ENCODE measurements at regions not wholly inside any gene's neighbourhood (a gene's known extent, or its start where the extent isn't known, plus 50 kb on each side); places are given as distances from the start of the nearest gene placed in this dataset.

- Mint-ChIP-seq H3K36me3 (ENCODE audit: low read depth) (peaks cover 3% of the 10 kb centered on the region), H3K9me3 (peaks cover 7% of the 10 kb centered on the region), H3K4me3 (no peak overlapping the region), H3K4me1 (ENCODE audit: low read depth) (no peaks in the 10 kb centered on the region), H3K27me3 (ENCODE audit: insufficient read depth) (peaks cover 2% of the 10 kb centered on the region), H3K27ac (no peak overlapping the region)
- intact Hi-C loops (cut with micrococcal nuclease): no loop called here
- DNase-seq (ENCODE audit: low spot score): no peak
These were observed 373.1 kb downstream of the ETS1 start for GRCh38 chr11:128214263-128214662.

DNA sequence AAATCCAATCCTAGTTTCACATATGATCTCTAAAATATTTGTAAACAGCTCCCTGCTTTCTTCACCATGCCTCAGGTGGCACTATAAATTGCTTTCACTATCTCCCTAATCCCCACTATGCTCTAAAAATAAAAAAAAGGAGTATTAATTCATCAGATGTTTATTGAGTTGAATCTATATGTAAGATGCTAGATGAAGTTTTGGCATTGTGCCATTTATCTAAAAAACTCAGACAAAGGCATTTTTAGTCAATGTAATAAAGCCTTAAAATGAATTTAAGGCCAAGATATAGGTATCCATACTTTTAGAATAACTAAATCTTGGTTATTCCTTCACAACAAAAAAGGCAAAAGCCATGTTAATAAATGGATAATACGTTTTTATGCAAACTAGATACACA, 373.9 kb downstream of the ETS1 start:
- intact Hi-C loops (cut with micrococcal nuclease): no loop called here
- peaks cover 3% of the 10 kb centered on the region for H3K36me3 Mint-ChIP-seq (ENCODE audit: low read depth)
- no peak for DNase-seq (ENCODE audit: low spot score)

GRCh38 chr11:128212324-128212723, 375.0 kb downstream of the ETS1 start:
- Mint-ChIP-seq H3K27ac (no peak overlapping the region), H3K9me3 (peaks cover 13% of the 10 kb centered on the region), H3K27me3 (ENCODE audit: insufficient read depth) (peaks cover 2% of the 10 kb centered on the region), H3K36me3 (ENCODE audit: low read depth) (peaks cover 3% of the 10 kb centered on the region), H3K4me3 (no peak overlapping the region), H3K4me1 (ENCODE audit: low read depth) (no peaks in the 10 kb centered on the region)
- DNase-seq (ENCODE audit: low spot score): no peak
- intact Hi-C loops (cut with micrococcal nuclease): no loop called here

More for the DNA sequence above, 373.9 kb downstream of the ETS1 start:
- H3K9me3 Mint-ChIP-seq: peaks cover 7% of the 10 kb centered on the region
- H3K4me1 Mint-ChIP-seq (ENCODE audit: low read depth): no peaks in the 10 kb centered on the region
- H3K4me3 Mint-ChIP-seq: no peak overlapping the region
- H3K27ac Mint-ChIP-seq: no peak overlapping the region
- H3K27me3 Mint-ChIP-seq (ENCODE audit: insufficient read depth): peaks cover 2% of the 10 kb centered on the region

DNA sequence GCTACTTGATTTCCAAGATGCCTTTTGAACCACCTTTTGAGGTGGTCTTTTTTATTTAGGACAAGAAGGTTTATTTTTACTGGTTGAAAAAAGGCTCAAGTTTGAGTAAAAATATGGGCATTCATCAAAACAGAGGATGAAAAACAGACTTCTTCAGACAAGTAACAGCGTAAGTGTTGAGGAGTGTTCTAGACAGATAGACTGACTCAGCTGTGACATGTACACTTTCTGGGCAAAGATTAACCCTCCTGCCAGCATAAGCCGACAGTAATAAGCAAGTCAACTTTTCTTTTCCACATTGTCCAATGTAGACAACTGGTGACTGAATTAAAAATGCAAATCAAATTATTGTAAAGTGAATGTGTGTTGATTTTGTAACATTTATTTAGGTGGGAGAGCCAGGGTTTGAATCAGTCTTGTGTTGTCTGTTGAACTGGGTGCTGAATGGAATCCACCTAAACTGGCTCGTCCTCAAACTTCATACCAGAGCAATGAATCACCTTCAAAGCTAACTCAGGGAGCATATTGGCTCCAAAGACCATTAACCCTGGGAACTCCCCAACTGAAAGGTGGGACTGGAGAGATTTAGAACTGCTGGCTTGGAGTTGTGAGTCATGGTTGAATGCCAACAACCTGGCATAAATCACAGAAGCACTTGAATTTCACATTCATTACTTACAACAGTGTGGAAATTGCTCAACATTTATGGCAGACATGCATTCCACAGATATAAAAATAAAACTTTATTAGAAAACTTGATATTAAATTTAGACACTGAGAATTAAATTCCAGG, 377.0 kb downstream of the ETS1 start:
- no peaks in the 10 kb centered on the region for H3K27me3 Mint-ChIP-seq (ENCODE audit: insufficient read depth)
- DNase-seq (ENCODE audit: low spot score): no peak
- H3K27ac Mint-ChIP-seq: no peak overlapping the region
- peaks cover 20% of the 10 kb centered on the region for H3K9me3 Mint-ChIP-seq
- peaks cover 8% of the 10 kb centered on the region for H3K4me1 Mint-ChIP-seq (ENCODE audit: low read depth)
- H3K36me3 Mint-ChIP-seq (ENCODE audit: low read depth): peaks cover 5% of the 10 kb centered on the region
- intact Hi-C loops (cut with micrococcal nuclease): no loop called here
- H3K4me3 Mint-ChIP-seq: no peak overlapping the region

GRCh38 chr11:128209138-128209435, 378.3 kb downstream of the ETS1 start:
- DNase-seq (ENCODE audit: low spot score): no peak
- H3K27me3 Mint-ChIP-seq (ENCODE audit: insufficient read depth): no peaks in the 10 kb centered on the region
- H3K27ac Mint-ChIP-seq: no peak overlapping the region
- peaks cover 5% of the 10 kb centered on the region for H3K36me3 Mint-ChIP-seq (ENCODE audit: low read depth)
- peaks cover 8% of the 10 kb centered on the region for H3K4me1 Mint-ChIP-seq (ENCODE audit: low read depth)
- H3K9me3 Mint-ChIP-seq: peaks cover 20% of the 10 kb centered on the region
- no peak overlapping the region for H3K4me3 Mint-ChIP-seq
- intact Hi-C loops (cut with micrococcal nuclease): no loop called here

GRCh38 chr11:128208329-128209137, 378.8 kb downstream of the ETS1 start:
- no peak overlapping the region for H3K27ac Mint-ChIP-seq
- H3K4me1 Mint-ChIP-seq (ENCODE audit: low read depth): peaks cover 8% of the 10 kb centered on the region
- H3K36me3 Mint-ChIP-seq (ENCODE audit: low read depth): peaks cover 5% of the 10 kb centered on the region
- H3K9me3 Mint-ChIP-seq: peaks cover 20% of the 10 kb centered on the region
- intact Hi-C loops (cut with micrococcal nuclease): no loop called here
- H3K27me3 Mint-ChIP-seq (ENCODE audit: insufficient read depth): no peaks in the 10 kb centered on the region
- no peak for DNase-seq (ENCODE audit: low spot score)
- H3K4me3 Mint-ChIP-seq: no peak overlapping the region

DNA sequence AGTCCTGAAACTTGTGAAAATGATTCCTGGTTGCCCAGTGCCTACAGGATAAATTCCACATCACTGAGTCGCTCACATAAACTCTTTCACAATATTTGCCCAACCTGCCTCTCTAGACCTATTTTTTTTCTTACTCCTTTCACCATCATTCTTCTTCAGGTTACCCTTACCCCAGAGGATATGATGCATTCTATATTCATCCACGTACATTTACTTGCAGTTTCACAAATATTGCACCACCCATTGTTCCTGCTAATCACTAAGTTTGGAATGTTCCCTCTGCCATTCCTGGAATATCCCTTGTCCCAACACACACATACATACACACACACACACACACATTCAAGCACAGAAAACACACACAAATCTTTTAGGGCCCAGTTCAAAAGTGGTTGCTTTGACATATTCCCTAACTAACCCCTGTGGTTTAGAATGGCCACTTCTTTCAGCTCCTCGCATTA, 379.5 kb downstream of the ETS1 start:
- Mint-ChIP-seq H3K27ac (no peak overlapping the region), H3K9me3 (peaks cover 16% of the 10 kb centered on the region), H3K4me1 (ENCODE audit: low read depth) (peaks cover 8% of the 10 kb centered on the region), H3K4me3 (no peak overlapping the region), H3K36me3 (ENCODE audit: low read depth) (peaks cover 5% of the 10 kb centered on the region), H3K27me3 (ENCODE audit: insufficient read depth) (no peaks in the 10 kb centered on the region)
- DNase-seq (ENCODE audit: low spot score): no peak
- intact Hi-C loops (cut with micrococcal nuclease): no loop called here

DNA sequence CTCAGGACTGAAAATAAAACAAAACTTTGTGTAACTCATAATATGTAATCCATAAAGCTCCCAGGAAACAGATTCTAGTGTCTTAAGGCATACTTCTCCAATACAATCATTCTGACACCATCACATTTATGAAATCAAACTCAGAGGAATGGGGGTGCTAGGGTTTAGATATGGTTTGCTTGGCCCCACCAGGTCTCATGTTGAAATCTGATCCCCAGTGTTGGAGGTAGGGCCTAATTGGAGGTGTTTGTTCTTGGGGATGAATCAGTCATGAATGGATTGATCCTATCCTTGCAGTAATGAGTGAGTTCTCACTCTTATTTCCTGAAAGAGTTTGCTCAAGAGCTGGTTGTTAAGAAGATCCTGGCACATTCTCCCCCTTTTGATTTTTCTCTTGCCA, 380.9 kb downstream of the ETS1 start:
- Mint-ChIP-seq H3K9me3 (peaks cover 16% of the 10 kb centered on the region), H3K27me3 (ENCODE audit: insufficient read depth) (no peaks in the 10 kb centered on the region), H3K4me3 (no peak overlapping the region), H3K27ac (no peak overlapping the region), H3K4me1 (ENCODE audit: low read depth) (peaks cover 12% of the 10 kb centered on the region), H3K36me3 (ENCODE audit: low read depth) (peaks cover 5% of the 10 kb centered on the region)
- no peak for DNase-seq (ENCODE audit: low spot score)
- intact Hi-C loops (cut with micrococcal nuclease): no loop called here

GRCh38 chr11:128205796-128206195, 381.6 kb downstream of the ETS1 start:
- H3K36me3 Mint-ChIP-seq (ENCODE audit: low read depth): peaks cover 5% of the 10 kb centered on the region
- DNase-seq (ENCODE audit: low spot score): no peak
- no peaks in the 10 kb centered on the region for H3K27me3 Mint-ChIP-seq (ENCODE audit: insufficient read depth)
- H3K4me3 Mint-ChIP-seq: no peak overlapping the region
- no peak overlapping the region for H3K27ac Mint-ChIP-seq
- intact Hi-C loops (cut with micrococcal nuclease): no loop called here
- H3K9me3 Mint-ChIP-seq: peaks cover 16% of the 10 kb centered on the region
- H3K4me1 Mint-ChIP-seq (ENCODE audit: low read depth): peaks cover 18% of the 10 kb centered on the region

- intact Hi-C loops (cut with micrococcal nuclease): no loop called here
- Mint-ChIP-seq H3K27me3 (ENCODE audit: insufficient read depth) (no peaks in the 10 kb centered on the region), H3K36me3 (ENCODE audit: low read depth) (peaks cover 5% of the 10 kb centered on the region), H3K27ac (no peak overlapping the region), H3K4me3 (no peak overlapping the region), H3K4me1 (ENCODE audit: low read depth) (peaks cover 19% of the 10 kb centered on the region), H3K9me3 (peaks cover 16% of the 10 kb centered on the region)
- no peak for DNase-seq (ENCODE audit: low spot score)
These were observed 382.5 kb downstream of the ETS1 start for GRCh38 chr11:128204898-128205297.

DNA sequence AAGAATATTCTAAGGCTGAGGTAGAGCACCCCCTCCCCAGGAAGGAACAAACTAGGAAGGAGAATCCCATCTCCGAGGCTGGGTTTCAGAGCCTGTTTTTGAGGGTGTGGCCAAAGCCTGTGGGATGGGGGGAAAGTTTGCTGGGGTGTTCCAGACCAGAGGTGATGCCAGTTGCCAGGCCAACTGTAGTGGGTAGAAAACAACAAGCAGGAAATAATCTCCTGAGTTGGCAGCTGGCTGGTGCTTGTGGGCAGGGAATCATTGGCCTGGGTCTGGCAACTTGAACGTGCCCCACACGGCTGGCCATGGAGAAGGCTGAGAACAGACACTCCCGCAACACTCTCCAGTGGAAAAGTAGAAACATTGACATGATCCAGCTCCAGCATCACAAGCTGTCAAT, 385.6 kb downstream of the ETS1 start:
- H3K27ac Mint-ChIP-seq: no peak overlapping the region

GRCh38 chr11:128201009-128201408, 386.3 kb downstream of the ETS1 start:
- Mint-ChIP-seq H3K9me3 (peaks cover 1% of the 10 kb centered on the region), H3K27me3 (ENCODE audit: insufficient read depth) (no peaks in the 10 kb centered on the region), H3K4me3 (no peak overlapping the region), H3K36me3 (ENCODE audit: low read depth) (peaks cover 2% of the 10 kb centered on the region), H3K4me1 (ENCODE audit: low read depth) (peaks cover 24% of the 10 kb centered on the region), H3K27ac (no peak overlapping the region)
- intact Hi-C loops (cut with micrococcal nuclease): no loop called here
- DNase-seq (ENCODE audit: low spot score): no peak

More for the DNA sequence above, 385.6 kb downstream of the ETS1 start:
- Mint-ChIP-seq H3K27me3 (ENCODE audit: insufficient read depth) (no peaks in the 10 kb centered on the region), H3K4me1 (ENCODE audit: low read depth) (peaks cover 19% of the 10 kb centered on the region), H3K36me3 (ENCODE audit: low read depth) (peaks cover 3% of the 10 kb centered on the region), H3K4me3 (no peak overlapping the region), H3K9me3 (peaks cover 7% of the 10 kb centered on the region)
- DNase-seq (ENCODE audit: low spot score): no peak
- intact Hi-C loops (cut with micrococcal nuclease): no loop called here

GRCh38 chr11:128200467-128200866, 386.9 kb downstream of the ETS1 start:
- H3K36me3 Mint-ChIP-seq (ENCODE audit: low read depth): no peaks in the 10 kb centered on the region
- no peak for DNase-seq (ENCODE audit: low spot score)
- peaks cover 24% of the 10 kb centered on the region for H3K4me1 Mint-ChIP-seq (ENCODE audit: low read depth)
- no peak overlapping the region for H3K27ac Mint-ChIP-seq
- H3K27me3 Mint-ChIP-seq (ENCODE audit: insufficient read depth): no peaks in the 10 kb centered on the region
- H3K4me3 Mint-ChIP-seq: no peak overlapping the region
- no peaks in the 10 kb centered on the region for H3K9me3 Mint-ChIP-seq
- intact Hi-C loops (cut with micrococcal nuclease): no loop called here

All from activated T-helper 1 cell treated with anti-CD3 and anti-CD28 coated beads, Interleukin-12 subunit alpha, Interleukin-12 subunit beta, Interleukin-2, Interleukin-4 antibody, amounts not matched to agents 30 ng/mL and 10 ng/mL and 1 ng/mL, durations not matched to agents 14 hours and 24 hours and 36 hours (primary cell).